HG03108 (cell line): ENCODE measurements at regions not wholly inside any gene's neighbourhood (a gene's known extent, or its start where the extent isn't known, plus 50 kb on each side); places are given as distances from the start of the nearest gene placed in this dataset.
"Not testable (repeated sequence)": the region's sequence is repeated elsewhere in the genome, so short reads cannot be mapped to it uniquely, and the experiment has no call there.

ENCODE experiments used
- ATAC-seq: cut with Tn5 transposase; IDR thresholded peaks from one replicate; pipeline ENCODE4 v1.9.1; 2021; ENCODE audit warnings: moderate library complexity; ENCODE audit not compliant: unreplicated experiment

DNA sequence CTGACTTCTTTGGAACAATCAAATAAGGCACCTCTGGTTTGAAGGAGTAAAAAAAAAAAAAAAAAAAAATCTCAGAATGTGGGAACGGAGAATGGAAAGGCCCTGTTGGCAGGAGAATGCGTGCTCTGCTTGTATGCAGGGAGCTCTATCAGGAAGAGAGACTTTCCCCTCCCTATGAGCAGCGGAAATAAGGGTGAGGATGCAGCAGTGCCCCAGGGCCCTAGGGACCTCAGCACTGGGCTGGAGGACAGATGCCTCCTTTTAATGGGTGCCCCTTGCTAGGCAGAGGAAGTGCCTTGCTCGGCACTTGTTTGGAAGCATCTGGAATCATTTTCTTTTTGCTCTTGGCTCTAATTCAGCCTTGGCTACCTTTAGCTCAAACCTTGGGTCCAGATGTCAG, 283.4 kb upstream of the NBPF12 start:
- ATAC-seq = not testable (repeated sequence)

DNA sequence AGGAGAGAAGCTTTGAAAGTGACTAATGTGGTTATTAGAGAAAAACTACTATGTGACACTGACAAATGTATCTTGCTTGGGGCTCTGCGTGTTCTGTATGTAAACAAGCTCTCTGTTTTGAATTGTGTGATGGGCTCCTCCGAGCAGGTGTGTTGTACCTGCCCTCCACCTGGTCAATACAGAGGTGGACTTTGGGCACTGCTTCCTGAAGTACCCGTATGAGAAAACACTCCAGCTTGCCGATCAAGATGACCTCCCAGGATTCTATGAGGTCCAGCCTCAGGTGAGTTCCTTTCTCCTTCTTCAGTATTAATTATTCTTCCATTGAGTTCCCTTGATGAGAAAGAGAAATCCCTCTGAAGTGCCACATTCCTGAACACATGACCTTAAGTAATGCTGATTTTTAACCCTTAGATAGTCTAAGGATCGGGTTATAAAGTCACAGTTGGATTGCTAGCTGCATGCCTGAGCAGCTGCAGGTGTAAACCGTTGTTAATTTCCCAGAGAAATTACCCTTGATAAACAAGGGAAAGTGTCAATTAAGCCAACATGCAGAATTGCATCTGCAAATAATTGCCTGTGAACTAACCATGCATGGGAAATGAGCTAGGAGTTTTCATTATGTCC, 292.0 kb upstream of the NBPF12 start:
- not testable (repeated sequence) for ATAC-seq

DNA sequence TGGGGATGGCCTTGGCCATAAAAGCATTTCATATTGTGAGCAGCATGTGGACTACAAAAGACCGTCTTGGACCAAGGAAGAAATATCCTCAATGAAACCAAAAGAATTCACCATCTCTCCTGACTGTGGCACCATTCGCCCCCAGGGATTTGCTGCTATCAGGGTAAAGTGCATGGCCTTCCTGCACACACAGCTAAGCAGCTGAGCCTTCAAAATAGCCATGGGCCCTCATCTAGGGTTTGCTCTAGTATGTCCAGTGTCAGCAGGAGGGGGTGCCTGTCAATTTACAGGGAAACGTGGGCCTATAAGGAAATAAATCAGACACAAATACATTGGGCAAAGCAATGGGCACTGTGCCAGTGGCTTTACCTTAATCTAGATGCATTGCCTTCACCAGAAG, 296.6 kb upstream of the NBPF12 start:
- not testable (repeated sequence) for ATAC-seq

DNA sequence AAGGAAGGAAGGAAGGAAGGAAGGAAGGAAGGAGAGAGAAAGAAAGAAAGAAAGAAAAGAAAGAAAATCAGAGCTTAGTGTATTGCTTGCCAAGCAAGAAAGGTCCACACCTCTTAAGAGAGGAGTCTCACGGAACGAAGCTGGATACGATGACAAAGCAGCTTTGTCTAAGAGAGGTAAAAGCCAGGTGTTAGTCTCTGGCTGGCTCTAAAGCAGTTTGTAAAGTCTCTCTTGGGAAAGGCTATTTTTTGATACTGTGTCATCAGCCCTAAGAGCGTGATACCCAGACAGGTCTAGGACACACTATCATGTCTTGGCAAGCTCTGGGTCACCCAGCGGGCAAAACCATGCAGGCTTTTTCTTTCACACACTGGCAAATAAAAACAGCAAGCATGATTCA, 297.5 kb upstream of the NBPF12 start:
- ATAC-seq = not testable (repeated sequence)

DNA sequence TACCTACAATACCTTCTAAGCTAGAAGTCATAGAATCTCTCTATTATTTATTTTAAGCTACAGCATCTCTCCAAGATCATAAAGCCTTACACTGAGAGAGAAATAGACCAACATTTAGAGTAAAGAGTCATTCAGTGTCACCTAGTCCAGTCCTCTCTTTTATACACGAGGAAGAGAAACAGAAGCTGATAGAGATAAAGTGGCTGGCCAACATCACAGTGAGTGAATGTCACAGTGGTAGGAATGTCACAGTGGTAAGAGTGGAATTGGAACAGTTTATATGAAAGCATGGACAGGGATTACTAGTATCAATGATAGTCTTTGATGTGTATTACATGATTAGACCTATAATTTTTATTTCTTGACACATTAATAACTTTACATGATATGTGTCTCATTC, 307.8 kb upstream of the NBPF12 start:
- ATAC-seq = not testable (repeated sequence)

DNA sequence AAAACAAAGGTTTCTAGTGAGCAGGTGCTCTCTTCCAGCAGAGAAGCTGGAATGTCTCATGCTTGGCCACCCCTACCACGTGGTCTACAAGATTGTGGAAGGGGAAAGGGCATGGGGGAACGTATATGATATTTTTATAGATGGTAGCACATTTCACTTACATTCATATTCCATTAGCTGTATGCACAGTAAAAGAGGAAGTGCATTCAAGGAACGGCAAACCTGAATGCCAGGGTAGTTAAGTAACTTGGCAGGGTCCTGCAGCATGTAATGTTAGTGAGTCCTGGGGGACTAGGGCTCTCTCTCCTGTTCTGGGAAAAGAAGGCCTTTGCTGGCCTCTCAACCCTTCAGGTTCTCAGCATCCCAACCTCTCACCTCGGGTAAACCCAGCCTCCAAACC, 319.5 kb upstream of the NBPF12 start:
- ATAC-seq = not testable (repeated sequence)

GRCh38 chr1:146604681-146605080, 333.4 kb upstream of the NBPF12 start:
- not testable (repeated sequence) for ATAC-seq

- not testable (repeated sequence) for ATAC-seq
These were observed 337.3 kb upstream of the NBPF12 start for GRCh38 chr1:146600720-146601307.

GRCh38 chr1:146599906-146600305, 338.2 kb upstream of the NBPF12 start:
- not testable (repeated sequence) for ATAC-seq

DNA sequence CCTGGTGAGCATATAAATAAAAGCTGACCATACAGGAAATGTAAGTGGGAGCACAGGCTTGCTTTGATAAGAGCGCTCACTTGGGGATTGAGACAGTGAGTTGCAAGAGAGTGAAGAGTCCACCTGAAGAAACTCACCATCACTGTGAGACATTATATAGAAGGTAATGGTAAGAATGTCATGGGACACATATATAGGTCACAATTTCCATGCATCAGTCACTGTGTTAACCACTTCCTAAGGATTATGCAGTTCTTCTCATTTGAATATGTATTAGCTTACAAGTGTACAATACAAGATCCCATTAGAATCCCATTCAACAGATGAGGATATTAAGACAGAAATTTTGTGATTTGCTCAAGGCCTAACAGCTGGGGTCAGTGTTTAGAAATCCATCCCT, 352.4 kb upstream of the NOTCH2NLA start:
- not testable (repeated sequence) for ATAC-seq

GRCh38 chr1:146567541-146567940, 338.7 kb upstream of the NOTCH2NLA start:
- not testable (repeated sequence) for ATAC-seq

GRCh38 chr1:146558032-146558431, 329.2 kb upstream of the NOTCH2NLA start:
- not testable (repeated sequence) for ATAC-seq

DNA sequence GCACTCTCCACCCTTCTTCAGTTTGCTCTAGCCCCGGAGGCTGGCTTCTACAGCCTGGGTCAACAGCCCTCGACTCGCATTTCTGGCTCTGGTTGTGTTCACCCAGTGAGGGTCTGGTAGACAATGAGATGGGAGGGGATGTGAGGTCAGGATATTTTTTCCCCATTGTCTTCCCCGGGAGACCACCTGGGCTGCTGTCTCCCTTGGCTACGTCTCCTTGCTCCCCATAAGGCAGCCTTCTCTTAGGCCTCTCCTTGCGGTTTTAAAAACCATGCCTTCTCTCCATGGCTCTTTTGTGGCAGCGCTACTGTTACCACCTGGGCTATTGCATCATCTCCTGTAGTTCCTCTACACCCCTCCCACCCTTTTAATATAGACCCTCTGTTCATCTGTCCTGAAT, 327.6 kb upstream of the NOTCH2NLA start:
- not testable (repeated sequence) for ATAC-seq

DNA sequence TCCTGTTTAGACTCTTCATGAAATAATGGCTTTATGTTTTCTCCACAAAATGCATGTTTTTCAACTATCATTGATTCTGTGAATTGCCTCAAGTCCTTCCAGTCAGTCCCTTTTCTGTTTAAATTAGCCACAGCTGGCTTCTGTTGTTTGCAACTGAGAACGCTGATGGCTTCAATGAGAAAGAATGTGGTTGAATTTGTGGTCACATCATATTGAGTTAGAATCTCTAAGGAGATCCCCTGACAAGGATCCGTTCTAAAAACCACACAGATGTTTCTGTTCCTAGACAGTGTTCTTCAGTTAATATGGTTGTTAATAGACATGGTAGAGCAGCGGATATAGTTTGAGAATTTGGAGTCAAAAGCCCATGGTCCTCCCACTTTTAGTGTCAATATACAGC, 323.6 kb upstream of the NOTCH2NLA start:
- ATAC-seq = not testable (repeated sequence)

GRCh38 chr1:146548684-146549083, 319.9 kb upstream of the NOTCH2NLA start:
- not testable (repeated sequence) for ATAC-seq

DNA sequence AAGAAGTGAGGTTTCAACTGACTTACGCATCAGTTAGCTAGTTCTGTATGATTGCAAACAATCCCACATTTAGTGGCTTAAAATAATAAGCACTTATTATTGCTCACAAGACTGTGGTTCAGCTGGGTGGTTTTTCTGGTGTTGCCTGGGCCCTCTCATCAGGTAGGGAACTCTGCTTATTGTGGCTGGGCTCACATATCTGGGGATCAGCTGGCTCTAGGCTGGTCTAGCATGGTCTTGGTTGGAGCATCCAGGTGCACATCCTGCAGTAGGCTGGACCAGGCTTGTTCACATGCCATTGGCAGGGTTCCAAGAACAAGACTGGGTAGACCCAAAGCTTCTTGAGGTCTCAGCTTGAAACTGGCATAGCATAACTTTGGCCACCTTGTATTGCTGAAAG, 317.4 kb upstream of the NOTCH2NLA start:
- ATAC-seq = not testable (repeated sequence)

- not testable (repeated sequence) for ATAC-seq
These were observed 309.1 kb upstream of the NOTCH2NLA start for GRCh38 chr1:146537775-146538373.

GRCh38 chr1:146536028-146536427, 307.2 kb upstream of the NOTCH2NLA start:
- not testable (repeated sequence) for ATAC-seq

- ATAC-seq = not testable (repeated sequence)
These were observed 306.8 kb upstream of the NOTCH2NLA start for GRCh38 chr1:146535575-146535974.

DNA sequence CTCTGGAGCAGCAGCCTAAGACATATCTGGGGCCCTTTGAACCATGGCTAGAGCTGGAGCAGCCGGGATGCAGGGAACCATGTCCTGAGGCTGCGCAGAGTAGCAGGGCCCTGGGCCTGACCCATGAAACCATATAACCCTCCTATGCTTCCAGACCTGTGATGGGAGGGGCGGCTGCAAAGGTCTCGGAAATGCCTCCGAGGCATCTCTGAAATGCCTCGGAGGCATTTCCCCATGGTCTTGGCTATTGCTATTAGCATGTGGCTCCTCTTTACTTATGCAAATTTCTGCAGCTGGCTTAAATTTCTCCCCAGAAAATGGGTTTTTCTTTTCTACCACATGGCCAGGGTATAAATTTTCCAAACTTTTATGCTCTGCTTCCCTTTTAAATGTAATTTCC, 302.1 kb upstream of the NOTCH2NLA start:
- ATAC-seq = not testable (repeated sequence)

DNA sequence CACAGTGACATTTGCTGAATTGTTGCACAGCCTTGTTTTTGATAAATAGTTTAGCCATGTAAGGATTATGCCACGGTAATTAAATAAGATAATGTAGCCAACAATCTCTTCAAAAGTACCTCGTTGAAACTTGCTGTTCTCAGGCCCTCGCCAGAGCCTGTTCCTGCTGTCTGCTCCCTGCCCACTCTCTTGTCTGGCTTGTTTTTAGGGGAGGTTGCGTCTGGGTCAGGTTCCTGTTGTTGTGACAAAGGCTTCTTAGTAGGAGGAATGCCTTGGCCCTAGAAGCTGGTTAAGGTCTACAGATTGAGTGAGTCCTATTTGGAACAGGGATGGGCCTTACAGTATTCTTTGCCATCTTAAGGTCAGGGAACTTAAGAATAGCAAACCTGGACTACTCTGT, 294.0 kb upstream of the NOTCH2NLA start:
- ATAC-seq = not testable (repeated sequence)

- ATAC-seq = not testable (repeated sequence)
These were observed 293.5 kb upstream of the NOTCH2NLA start for GRCh38 chr1:146522345-146522744.
